Hematopoietic multipotent progenitor cell treated with erythropoietin and hydrocortisone succinate and interleukin-3 and kit ligand, for 8 days (in vitro differentiated cells): ENCODE measurements at regions not wholly inside any gene's neighbourhood (a gene's known extent, or its start where the extent isn't known, plus 50 kb on each side); places are given as distances from the start of the nearest gene placed in this dataset.
"Not testable (repeated sequence)": the region's sequence is repeated elsewhere in the genome, so short reads cannot be mapped to it uniquely, and the experiment has no call there.

Experiments
- DNase-seq: peaks from one replicate; pipeline ENCODE4 v3.0.0-alpha.2; 2015

DNA sequence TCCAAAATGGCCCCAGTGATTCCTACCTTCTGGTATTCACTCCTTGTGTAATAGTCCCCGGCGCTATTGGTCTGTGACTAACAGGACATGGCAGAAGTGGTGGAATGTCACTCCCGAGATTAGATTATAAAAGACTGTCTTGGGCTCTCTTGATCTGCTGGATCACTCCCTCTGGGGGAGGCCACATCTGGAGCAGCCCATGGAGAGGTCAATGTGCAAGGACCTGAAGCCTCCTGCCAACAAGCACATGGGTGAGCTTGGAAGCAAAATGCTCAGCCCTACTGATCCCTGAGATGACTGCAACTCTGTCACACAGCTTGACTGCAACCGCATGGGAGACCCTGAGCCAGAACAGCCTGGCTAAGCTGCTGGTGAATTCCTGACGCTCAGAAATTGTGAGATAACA is 94.3 kb upstream of the GLI2 start:
- DNase-seq = no peak

DNA sequence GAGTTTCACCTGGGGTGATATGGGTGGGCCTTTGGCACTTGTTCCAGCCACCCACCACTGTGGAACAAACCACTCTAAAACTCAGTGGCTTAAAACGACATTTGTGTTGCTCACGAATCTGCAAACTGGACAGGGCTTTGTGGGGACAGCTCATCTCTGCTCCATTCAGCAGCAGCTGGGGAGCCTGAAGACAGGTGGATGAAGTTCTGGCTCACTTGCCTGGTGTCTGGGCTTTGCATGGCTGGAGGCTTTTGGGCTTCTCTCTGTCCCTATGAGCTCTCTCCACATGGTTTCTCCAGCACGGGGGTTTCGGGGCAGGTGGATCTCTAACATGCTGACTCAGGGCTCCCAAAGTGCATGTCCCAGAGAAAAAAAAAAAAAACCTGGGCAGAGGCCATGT is 93.0 kb upstream of the GLI2 start:
- DNase-seq = no peak

DNA sequence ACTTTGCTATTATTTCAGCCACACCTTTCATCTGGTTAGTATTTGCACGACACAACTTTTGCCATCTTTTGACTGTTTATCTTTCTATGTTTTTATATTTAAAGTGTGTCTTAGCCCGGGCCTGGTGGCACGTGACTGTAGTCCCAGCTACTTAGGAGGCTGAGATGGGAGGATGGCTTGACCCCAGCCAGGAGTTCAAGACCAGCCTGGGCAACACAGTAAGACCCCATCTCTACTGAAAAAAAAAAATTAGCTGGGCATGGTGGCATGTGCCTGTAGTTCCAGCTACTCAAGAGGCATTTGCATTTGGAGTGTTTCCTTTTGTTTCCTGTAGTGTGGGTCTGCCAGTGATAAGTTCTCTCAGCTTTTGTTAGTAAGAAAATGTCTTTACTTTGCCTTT is 88.7 kb upstream of the GLI2 start:
- no peak for DNase-seq

DNA sequence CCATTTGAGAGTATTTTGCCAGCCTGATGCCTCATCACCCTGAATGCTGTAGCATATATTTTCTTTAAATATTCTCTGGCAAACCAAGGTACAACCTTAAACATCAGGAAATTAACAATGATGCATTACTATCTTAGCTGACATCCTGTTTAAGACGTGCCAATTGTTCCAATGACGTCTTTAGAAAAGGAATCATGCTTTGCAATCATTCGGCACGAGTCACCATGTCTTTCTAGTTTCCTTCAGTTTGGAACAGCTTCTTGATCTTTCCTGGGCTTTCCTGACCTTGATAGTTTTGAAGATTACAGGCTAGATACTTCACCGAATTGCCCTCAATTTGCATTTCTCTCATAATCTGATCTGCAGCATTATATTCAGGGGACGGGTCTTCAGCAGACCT is 88.2 kb upstream of the GLI2 start:
- DNase-seq = no peak

DNA sequence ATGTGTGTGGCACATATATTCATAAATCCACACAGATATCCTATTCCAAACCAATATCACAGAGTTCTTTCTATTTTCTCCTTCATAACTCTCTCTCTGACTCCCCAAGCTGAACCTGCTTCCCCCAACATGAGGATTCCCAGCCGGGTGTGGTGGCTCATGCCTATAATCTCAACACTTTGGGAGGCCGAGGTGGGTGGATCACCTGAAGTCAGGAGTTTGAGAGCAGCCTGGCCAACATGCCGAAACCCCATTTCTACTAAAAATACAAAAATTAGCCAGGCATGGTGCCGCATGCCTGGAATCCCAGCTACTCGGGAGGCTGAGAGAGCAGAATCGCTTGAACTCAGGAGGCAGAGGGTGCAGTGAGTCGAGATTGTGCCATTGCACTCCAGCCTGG is 86.3 kb upstream of the GLI2 start:
- DNase-seq = not testable (repeated sequence)

DNA sequence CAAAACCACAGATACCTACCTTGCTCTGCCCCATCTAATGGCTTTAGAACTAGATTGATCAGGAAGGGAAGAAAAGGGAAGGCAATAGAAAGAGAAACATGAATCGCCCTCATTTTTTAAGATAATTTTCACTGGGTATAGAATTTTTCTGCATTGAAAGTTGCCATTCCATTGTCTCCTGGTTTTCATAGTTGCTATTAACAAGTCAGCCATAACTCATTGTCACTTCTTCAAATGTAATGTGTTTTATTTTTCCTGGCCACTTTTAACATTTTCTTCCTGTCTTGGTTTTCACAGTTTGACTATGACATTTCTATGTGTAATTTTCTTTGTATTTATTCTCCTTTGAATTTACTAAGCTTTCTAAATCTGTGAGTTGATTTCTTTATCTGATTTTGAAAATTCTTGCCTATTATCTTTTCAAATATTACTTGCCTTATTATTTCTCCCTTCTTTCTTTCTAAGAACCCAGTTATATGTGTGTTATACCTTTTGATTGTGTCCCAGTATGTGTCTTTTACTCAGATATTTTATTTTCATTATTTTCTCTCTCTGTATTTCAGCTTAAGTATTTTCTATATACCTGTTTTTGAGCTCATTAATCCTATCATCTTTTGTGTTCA is 85.5 kb upstream of the GLI2 start:
- DNase-seq = no peak

DNA sequence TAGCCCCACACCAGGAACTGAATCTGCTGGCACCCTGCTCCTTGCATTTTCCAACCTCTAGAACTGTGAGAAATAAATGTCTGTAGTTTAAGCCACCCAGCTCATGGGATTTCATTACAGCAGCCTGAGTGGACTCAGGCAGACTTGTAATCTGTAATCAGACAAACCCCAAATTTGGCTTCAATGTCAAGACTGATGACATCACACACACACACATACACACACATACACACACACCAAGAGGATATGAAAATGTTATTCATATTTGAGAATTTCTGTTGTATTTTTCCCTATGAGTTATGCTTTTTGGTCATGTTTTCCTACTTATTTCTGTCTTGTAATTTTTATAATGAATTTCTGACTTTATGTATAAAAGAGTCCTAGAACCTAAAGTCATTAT is 83.8 kb upstream of the GLI2 start:
- no peak for DNase-seq

DNA sequence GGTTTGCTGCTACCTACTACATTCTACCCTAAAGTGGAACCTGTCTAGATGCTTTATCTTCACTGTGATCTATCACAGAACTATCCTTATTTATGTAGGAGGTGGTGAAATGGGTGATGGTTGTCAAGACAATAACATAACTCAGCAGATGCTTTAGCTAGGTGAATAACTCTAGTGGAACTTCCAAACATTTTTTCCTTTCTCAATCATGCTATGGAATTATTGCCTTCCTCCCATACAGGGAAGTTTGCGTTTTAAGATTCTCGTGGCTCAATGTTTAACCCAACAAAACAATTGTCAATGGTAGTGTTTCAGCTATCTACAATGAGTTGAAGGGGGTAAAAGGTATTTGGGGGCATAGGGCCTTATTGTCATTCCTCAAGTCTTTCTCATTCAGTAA is 82.6 kb upstream of the GLI2 start:
- DNase-seq = no peak

DNA sequence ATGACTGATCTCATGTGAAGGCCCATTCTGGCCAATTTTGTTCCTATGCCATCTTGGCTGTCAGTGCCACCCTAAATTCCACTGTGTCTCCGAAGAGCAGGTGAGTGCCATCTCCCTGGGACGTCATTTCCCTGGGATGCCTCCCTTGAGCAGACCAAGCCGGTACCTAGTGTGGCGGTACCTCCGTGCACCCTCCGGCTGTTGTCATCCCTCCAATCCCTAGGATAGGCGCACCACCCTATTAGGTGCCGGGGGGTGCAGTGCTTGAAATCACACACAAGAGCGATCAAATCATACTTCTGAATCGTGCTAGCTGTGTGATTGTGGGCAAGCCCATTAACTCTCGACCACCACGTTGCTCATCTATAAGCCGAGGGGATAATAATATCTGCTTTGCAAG is 81.8 kb upstream of the GLI2 start:
- DNase-seq = no peak

DNA sequence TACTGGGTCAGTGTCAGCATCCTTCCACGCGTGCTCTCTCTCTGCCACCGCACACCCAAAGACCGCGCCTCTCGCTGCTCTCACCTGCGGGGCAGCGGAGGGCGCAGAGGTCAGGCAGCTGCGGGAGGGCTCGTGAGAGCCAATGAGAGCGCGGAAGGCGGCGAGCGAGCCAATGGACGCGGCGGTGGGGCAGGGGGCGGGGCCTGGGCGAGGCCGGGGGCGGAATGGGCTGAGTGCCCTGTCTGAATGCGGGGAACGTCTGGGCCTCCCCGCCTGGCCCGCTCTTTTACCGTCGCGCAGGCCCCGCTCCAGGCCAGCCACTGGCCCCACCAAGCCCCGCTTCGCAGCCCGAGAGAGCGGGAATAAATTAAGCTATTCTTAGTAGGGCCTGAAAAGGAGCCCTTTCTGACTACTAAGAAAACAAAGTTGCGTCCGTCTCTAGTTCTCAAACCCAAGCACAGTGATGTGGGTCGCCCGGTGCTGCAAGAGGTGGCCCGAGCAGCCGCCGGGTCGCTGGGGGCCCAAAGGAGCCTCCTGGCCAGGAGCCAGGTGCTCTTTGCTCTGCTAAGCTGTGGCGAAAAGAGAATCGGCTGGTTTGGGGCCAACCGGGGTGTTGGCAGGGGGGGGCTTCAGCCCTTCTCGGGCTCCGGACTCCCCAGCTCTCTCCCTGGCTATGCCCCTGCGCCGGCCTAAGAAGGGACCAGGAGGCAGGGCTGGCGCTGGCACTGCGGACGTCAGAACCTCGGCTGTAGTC is 81.1 kb upstream of the GLI2 start:
- DNase-seq = no peak

DNA sequence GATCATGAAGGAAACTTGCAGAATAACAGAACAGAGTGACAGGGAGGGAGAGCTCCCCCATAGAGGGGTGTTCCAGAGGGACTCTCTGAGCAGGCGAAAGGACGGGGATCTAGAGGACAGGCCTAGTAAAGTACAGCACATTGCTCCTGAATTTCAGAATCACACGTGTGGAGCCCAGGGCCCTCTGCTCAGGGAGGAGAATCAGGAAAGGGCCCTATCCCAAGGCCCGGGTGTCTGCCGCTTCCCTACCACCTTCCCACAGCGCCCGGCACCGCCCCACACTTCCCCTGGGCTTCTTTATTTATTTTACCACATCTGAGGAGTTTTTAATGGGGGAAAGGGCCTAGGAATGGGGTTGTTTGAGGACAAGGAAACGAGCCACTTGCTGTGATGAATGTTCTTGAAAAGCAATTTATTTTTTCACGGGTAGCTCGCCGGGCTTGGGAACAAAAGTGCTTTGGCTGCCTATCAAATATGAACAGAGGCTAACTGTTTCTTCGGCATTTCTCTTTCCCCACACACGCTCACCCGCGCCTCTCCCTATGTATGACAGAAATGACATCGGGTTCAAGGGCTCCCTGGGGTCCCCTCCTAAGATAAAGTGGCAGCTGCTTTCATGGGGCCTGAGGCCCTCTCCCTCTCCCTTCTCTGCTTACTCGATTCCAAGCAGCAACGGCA is 79.3 kb upstream of the GLI2 start:
- DNase-seq = no peak

DNA sequence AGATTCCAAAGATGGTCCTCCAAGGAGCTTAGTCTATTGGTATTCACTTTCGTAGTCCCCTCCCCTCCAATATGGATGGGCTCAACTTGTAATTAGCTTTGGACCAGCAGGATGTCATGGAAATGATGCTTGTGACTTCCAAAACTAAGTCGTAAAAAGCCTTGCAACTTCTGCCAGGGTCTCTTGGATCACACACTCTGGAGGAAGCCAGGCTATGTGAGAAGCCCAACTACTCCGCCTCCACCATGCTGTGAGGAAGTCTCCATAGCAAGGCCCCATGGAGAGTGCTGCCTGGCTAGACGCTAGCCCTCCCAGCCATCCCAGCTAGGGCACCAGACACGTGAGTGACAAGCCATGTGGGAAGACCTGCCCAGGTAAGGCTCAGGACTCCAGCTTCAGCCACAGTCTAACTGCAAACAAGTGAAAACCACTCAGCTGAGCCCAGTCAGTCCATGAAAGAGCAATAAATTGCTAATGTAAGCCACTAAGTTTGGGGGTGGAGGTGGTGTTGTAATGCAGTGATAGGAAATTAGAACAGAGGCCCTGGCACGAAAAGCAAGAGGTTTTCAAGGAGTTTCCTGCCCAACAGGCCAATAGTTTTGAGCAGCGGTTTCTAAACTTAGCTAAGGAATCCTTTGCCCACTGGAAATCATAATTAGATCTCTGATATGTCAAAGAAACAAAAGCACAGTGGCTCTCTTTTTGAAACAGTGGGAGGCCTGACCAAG is 77.5 kb upstream of the GLI2 start:
- no peak for DNase-seq

DNA sequence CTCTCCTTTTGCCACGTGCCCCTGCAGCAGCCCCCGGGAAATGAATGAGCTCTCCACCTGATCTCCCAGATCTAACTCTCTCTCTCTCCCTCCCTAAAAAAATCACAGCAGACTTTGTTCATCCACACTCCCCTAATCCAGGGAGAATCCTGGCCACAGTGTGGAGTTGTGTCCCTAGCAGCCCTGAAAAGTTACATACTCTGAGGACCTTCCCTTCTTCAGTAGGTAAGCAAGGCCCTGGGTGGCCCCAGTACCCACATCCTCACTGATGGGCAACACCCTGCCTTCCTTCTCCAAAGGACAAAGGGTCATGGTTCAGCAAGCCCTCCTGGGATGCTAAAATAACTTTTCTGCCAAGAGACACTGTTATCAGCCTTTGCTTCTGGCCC is 76.9 kb upstream of the GLI2 start:
- DNase-seq = no peak

DNA sequence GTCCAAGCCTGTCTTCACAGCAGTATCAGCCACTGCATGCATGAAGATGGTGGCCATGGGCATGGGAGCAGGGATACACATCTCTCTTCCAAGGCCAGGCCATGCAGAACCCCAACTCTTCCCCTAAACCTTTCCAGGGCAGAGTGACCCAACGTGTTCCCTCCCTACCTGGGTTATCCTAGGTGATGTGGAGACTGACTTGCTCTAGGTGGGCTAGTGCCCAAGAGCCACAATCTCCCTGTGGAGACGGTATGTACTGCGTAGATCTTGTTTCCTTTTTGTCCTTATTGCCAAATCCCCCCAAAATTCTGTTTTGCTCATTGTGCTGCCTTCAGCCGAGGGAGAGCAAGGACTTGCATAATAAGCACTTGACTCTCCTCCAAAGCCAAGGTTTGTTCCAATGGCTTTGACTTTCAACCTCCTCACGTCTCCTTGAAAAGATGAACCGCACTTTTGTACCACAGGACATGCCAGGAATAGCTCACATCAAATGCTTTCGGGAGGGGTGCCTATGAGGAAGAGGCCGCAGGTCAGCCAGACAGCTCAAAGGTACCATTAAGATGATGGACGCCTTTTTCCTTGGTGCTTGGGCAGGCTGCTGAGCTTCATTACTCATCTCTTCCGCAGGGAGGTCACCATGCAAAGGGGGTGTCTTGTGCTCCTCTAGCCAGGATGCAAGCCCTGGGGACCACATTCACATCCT is 76.2 kb upstream of the GLI2 start:
- no peak for DNase-seq

DNA sequence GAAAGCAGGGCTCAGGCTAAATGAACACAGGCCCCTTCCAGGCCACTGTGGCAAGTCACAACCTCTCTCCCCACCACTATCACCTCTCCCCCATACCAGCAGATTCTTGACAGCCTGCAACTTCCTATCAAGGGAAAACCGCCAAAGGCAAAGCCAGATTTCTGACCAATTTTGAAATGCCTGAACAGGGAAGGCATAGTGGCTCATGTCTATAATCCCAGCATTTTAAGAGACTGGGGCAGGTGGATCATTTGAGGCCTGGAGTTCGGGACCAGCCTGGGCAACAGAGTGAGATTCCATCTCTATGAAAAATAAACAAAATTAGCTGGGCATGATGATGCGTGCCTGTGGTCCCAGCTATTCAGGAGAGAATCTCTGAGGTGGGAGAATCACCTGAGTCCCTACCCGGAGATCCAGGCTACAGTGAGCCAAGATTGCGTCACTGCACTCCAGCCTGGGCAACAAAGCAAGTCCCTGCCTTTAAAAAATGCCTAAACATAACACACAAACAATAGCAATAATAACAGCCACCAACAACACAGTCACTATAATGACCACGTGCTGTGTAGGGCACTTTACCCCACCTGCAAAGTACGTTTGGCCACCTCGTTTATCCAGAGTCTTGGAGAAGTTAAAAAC is 75.5 kb upstream of the GLI2 start:
- no peak for DNase-seq

DNA sequence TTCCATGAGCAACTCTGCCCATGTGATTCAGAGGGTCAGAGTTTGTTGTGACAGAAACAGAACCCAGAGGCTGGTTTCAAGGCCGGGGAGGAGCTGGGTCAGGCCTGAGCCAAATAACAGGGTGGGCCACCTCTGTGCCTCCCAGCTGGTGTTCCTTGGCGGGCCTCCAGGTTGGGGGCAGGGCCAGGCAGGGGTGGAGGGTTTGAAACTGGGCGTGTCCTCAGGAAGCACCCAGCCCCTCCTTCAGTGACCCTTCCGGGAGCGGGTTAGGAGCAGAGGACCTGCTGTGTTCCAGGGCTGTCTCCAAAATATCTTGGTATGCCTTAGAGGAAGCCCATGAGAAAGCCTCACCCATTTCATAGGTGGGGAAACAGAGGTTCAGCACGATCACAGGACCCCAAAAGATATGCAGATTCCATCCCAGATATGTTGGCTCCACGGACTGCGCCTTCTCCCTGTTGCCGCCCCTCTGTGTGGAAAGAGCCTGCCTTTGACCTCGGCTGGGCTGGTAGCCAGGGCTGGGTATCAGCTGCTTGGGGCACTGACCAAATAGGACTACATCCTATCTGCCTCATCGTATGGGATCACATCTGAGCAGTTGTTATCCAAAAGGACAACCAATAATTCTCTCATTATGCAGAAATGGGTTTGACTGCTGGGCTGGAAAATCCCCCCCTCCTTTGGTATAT is 74.8 kb upstream of the GLI2 start:
- DNase-seq = no peak

DNA sequence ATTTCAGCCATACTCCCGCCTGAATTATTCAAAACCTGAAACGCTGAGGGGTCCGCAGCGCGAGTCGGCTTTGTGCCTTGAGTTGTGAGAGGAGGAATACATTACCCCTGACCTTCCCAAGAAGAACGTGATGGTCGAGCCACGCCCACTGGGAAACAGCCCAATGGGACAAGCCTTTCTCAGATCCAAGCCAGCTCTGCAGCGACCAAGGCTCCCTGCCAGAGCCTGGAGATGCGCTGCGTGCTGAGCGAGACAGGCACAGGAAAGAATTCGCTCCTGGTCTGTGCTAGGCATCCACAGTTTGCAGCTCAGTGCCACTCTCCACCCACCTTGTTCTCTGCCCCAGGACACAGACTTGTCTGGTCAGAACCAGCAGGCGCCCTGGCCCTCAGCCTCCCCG is 74.1 kb upstream of the GLI2 start:
- no peak for DNase-seq

DNA sequence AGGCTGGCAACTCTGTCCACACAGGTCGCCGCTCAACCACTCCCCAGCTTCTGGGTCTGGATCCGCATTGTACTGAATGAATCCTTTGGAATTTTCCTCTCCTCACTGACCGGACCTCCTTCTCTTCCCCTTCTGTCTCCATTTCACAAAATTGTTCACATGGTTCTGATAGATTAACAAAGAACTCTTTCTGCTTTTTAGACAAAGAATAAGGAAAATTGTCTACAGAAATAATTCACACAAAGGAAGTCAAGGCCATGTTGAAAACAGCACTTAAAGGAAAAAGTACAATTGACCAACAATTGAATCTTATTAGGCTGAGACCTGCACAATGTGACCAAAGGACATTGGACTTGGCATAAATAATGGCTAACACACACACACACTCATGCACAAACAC is 73.6 kb upstream of the GLI2 start:
- DNase-seq = no peak

DNA sequence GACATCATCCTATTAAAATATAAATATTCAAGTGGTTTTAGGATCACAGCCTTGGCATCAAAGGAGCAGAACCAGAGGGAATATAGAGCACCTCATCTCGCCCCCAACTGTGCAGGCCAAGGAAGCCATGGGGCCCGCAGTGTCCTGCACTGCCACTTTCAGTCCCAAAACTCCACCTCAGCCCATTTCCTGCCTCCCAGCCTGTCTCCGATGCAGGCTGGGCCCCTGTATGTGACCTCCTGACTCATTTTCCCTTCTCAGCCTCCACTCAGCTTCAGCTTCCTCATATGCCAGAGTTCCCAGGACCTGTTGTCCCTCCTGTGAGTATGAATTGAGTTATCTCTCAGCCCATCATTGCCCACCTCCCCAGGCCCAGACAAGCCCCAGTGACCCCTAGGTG is 72.9 kb upstream of the GLI2 start:
- DNase-seq = no peak

DNA sequence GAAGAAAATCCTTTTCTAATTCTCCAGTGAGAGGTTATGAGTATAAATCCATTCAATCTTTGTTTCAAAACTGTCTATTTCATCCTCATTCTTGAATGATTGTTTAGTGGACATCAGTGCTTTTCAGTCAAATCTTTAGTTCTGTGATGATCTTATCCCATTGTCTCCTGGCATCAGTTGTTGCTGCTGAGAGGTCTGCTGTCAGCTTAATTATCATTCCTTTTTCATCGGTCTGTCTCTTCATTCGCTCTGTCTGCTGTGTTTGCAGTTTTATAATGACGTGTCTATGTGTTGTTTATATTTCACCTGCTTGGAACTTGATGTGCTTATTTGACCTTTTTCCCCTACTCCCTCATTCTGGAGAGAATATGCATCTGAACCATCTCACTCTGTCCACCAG is 69.2 kb upstream of the GLI2 start:
- DNase-seq = no peak

DNA sequence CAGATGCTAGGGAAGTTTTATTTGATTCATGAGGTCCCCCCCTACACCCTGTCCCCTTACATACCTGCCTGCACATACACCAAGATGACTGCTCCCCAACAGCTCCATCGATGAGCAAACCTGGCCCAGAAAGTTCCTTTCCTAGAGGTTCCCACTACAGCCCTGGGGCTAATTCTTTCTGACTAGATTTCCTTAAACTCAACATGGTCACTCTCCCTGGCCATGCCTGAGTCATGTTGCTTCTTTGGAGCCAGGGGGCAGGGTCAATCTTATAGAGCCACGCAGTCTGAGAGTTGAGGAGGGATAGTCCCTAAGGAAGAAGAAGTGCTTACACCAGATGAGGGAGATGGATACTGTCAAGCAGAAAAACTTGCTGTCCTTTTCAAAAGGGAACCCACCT is 67.7 kb upstream of the GLI2 start:
- no peak for DNase-seq
